GM19455 (cell line): ENCODE measurements at regions not wholly inside any gene's neighbourhood (a gene's known extent, or its start where the extent isn't known, plus 50 kb on each side); places are given as distances from the start of the nearest gene placed in this dataset.

ENCODE experiments used
- ATAC-seq: cut with Tn5 transposase; IDR thresholded peaks from one replicate; pipeline ENCODE4 v1.9.1; 2021; ENCODE audit not compliant: unreplicated experiment

- no peak for ATAC-seq
Observed at GRCh38 chr14:96617635-96618034, 115.5 kb downstream of the PAPOLA start.

- no peak for ATAC-seq
Observed at GRCh38 chr14:96622926-96623325, 120.7 kb downstream of the PAPOLA start.

- ATAC-seq, result no peak
Observed at GRCh38 chr14:96623676-96624484, 121.7 kb downstream of the PAPOLA start.

DNA sequence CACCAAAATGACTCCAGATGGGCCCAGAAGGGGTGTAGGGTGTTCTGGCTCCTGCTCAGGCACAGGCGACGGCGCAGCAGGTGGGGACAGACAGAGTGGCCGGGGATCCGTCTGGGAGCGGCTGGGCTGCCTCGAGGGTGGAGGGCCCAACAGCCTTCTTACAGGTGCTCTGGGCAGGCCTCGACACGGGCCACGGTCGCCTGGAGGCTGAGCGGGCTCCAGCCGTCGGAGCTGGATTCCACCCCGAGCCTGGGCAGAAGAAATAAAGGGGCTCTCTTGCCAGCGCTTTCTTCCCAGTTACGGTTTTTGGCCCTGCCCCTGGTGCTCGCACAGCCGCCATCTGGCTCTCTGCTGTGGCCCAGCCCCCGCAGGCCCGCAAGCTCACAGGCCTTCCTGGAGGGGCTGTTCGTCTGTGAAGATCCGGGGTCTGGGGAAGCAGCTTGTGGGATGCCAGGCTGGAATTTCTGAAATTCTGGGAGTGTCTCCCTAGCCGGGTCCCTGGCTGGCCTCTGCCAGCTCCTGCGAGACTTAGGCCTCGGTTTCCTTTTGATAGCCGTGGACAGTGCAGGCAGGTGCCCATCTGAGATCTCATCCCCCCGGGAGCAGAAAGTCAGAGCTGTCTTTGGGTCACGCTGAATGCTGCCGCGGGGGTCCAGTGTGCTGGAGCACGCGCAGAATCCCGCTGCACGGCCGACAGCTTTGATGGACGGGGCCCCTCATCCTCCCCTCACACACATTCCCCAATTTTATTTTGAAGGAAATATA lies 122.7 kb downstream of the PAPOLA start:
- ATAC-seq, result no peak

GRCh38 chr14:96625426-96625985 lies 123.3 kb downstream of the PAPOLA start:
- ATAC-seq, result no peak

DNA sequence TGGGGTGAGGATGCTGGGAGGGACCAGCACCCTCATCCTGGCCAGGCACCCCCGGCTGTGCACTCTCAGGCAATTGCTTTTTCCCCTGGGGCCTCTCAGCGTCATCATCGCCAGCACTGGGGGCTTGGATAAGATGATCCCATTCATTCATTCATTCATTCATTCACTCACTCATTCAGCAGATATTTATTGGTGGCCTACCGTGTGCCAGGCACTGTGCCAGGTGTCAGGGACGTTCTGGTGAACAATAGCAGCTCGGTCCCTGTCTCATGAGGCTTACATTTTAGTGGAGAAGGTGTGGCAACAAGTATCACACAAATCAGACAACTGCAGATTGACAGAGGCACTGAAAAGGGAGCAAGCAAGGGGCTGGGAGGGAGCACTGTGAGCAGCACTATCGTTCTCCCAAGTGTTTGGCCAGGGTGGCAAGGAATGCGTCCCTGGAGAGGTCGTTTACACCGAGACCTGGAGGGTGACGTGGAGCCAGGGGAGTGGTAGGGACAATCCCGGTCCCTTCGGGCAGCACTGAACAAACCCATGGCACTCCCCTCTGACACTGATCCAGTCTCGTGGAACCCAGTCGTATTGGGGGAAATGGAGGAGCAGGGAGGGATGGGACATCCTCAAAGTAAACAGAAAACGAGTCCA lies 124.1 kb downstream of the PAPOLA start:
- ATAC-seq, result no peak

DNA sequence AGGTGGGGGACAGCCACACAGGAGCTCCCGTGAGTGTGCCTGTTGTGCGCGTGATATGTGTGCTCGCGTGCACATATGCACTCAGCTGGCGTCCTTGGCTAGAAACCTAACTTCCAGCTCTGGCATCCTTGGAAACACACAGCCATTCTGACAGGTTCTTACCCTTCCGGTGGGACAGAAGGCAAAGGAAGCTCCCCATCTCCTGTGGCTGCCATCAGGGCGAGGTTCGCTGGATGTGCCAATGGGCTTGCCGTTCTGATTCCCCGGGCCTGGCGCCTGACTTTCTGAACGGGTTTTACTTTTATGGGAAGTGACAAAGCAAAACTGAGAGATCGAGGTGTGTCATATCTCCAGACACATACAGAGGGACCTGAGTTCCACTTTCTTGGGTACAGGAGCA lies 124.7 kb downstream of the PAPOLA start:
- ATAC-seq, result no peak

- ATAC-seq, result no peak
Observed at GRCh38 chr14:96627386-96627785, 125.2 kb downstream of the PAPOLA start.

- ATAC-seq, result no peak
Observed at GRCh38 chr14:96627811-96628775, 125.9 kb downstream of the PAPOLA start.

DNA sequence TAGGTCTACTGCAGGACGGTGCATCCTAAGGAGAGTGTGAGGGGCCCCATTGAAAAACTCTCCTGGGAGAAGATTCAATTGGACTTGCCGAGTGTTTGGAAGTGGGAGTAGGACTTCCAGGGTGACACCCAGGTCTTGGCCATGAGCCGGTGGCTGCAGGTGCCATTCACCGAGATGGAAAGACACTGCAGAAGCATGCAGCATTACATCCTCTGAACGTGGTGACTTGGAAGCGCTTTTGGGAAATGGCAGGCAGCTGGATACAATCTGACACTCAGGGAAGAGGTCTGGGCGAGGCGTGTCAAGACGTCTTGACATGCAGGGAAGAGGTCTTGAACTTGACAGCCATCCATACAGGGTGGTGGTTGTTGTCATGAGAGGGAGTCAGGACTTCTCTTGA lies 126.9 kb downstream of the PAPOLA start:
- no peak for ATAC-seq

DNA sequence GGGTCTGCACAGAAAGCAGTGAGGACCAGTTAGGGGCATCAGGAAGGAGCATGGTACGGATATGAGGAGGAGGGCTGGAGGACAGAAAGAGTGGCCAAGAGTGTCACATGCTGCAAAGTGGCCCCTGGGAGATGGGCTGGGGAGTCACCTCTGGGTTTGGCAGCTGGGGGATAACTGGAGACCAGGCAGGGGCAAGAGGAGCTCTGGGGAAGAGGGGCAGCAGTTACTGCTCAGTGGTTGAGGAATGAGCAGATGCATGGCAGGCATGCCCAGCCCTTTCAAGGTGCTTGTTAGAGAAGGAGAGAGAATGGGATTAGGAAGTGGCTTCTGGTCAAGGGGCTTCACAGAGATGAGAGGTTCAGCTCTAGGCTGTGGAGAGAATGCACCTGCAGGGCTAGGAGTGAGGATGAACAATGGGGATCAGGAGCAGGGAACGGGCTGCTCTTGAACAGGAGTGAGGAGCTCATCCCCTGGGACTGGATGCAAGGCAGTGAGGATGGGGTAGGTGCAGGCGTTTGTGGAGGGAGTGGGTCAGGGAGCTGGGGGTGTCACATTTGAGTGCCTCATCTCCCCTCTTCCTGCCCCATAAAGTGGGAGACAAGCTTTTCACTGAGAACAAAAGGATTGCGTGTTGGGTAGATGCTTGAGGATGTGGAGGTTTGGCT lies 127.5 kb downstream of the PAPOLA start:
- no peak for ATAC-seq

- no peak for ATAC-seq
Observed at GRCh38 chr14:96630281-96630680, 128.1 kb downstream of the PAPOLA start.

- ATAC-seq, result no peak
Observed at GRCh38 chr14:96631030-96631429, 128.8 kb downstream of the PAPOLA start.

DNA sequence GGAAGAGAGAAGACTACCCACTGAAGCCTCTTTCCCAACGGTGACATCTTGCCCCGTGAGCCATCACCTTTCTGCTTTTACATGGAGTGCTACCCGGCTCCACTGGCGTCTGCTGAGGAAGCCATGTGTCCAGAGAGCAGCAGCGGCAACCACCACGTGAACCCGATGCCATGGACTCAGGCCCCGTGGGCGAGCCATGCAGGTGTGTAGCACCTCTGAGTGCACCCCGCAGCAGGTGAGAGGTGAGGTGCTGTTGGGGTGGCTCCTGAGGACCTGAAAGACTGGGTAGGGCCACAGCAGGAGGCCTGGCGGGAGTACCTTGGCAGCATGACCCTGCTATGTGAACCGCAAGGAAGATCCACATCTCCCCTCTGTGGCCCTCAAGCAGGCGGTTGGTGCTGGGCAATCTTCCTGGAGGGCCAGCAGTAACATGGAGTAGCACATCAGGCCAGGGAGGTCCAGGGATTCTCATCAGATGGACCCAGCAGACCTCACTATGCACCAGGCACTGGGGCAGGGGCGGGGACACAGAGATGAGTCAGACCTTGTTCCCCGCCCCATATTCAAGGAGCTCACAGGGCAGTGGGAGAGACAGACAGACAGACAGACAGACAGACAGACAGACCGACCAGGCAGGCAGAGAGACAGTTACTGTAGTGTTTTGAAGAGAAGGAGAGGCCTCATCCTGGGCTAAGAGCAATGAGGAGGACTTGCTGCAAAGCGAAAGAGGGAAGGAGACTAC lies 129.6 kb downstream of the PAPOLA start:
- no peak for ATAC-seq

- ATAC-seq, result no peak
Observed at GRCh38 chr14:96632363-96632758, 130.2 kb downstream of the PAPOLA start.

- no peak for ATAC-seq
Observed at GRCh38 chr14:96633096-96633495, 130.9 kb downstream of the PAPOLA start.

- no peak for ATAC-seq
Observed at GRCh38 chr14:96634481-96634880, 132.3 kb downstream of the PAPOLA start.

GRCh38 chr14:96634896-96635295 lies 132.7 kb downstream of the PAPOLA start:
- ATAC-seq, result no peak

GRCh38 chr14:96635850-96636249 lies 133.7 kb downstream of the PAPOLA start:
- ATAC-seq, result no peak
